Uterus (tissue), 2 donors: ENCODE measurements at regions not wholly inside any gene's neighbourhood (a gene's known extent, or its start where the extent isn't known, plus 50 kb on each side); places are given as distances from the start of the nearest gene placed in this dataset.

Source experiments
- CTCF ChIP-seq, 4 experiments: fragments of 200-600 bp in 2 of 4; fragments of 450-650 bp in 2 of 4; sonication (generic) in 2 of 4; IDR thresholded peaks; one replicate each; pipeline ENCODE4 v1.5.1; 2016 to 2019; ENCODE audit warnings: antibody characterized with exemption in 4 of 4, mild to moderate bottlenecking in 2 of 4, moderate library complexity in 1 of 4
- POLR2A ChIP-seq, 2 donors: fragments of 450-650 bp; IDR thresholded peaks; one replicate each; pipeline ENCODE4 v1.6.1; 2016; ENCODE audit warnings: antibody characterized with exemption in 2 of 2, mild to moderate bottlenecking in 1 of 2, moderate library complexity in 1 of 2

- TF ChIP-seq CTCF (IDR thresholded peaks at IDR 0.05) (no peak), POLR2A (IDR thresholded peaks at IDR 0.05) (no peak)
Observed at GRCh38 chr10:113305871-113306270, 247.0 kb upstream of the HABP2 start.
